Trophoblast cell (in vitro differentiated cells and primary cell): ENCODE measurements at regions not wholly inside any gene's neighbourhood (a gene's known extent, or its start where the extent isn't known, plus 50 kb on each side); places are given as distances from the start of the nearest gene placed in this dataset.
"Not testable (repeated sequence)": the region's sequence is repeated elsewhere in the genome, so short reads cannot be mapped to it uniquely, and the experiment has no call there.

Source experiments
- DNase-seq, 2 donors: peaks; one replicate each; pipeline ENCODE4 v3.0.0-alpha.2; 2016
- H2AFZ ChIP-seq: 2 replicates; pipeline ENCODE4 v1.6.1; 2013; ENCODE audit warnings: low read length, moderate library complexity, mild to moderate bottlenecking; ENCODE audit not compliant: insufficient read depth, poor library complexity
- H2AK5ac ChIP-seq: 2 replicates; pipeline ENCODE4 v1.6.1; 2013; ENCODE audit warnings: mild to moderate bottlenecking, low read length
- H2BK120ac ChIP-seq: 2 replicates; pipeline ENCODE4 v1.6.1; 2013; ENCODE audit warnings: low read length, mild to moderate bottlenecking, moderate library complexity; ENCODE audit not compliant: insufficient read depth, poor library complexity
- H2BK12ac ChIP-seq: 2 replicates; pipeline ENCODE4 v1.6.1; 2013; ENCODE audit warnings: mild to moderate bottlenecking, low read length, moderate library complexity
- H2BK5ac ChIP-seq: 2 replicates; pipeline ENCODE4 v1.6.1; 2013; ENCODE audit warnings: low read length, low read depth, moderate library complexity, mild to moderate bottlenecking; ENCODE audit not compliant: poor library complexity
- H3K14ac ChIP-seq: 2 replicates; pipeline ENCODE4 v1.6.1; 2013; ENCODE audit warnings: mild to moderate bottlenecking, low read length
- H3K18ac ChIP-seq: 2 replicates; pipeline ENCODE4 v1.6.1; 2013; ENCODE audit warnings: mild to moderate bottlenecking, low read length
- H3K23ac ChIP-seq: 2 replicates; pipeline ENCODE4 v1.6.1; 2013; ENCODE audit warnings: low read length
- H3K27ac ChIP-seq: 2 replicates; pipeline ENCODE4 v1.5.1; 2013; ENCODE audit warnings: low read depth, mild to moderate bottlenecking, inconsistent platforms, low read length, moderate library complexity
- H3K27me3 ChIP-seq: 2 replicates; pipeline ENCODE4 v1.6.1; 2013; ENCODE audit warnings: inconsistent platforms, mild to moderate bottlenecking, low read length, moderate library complexity; ENCODE audit not compliant: insufficient read depth
- H3K36me3 ChIP-seq, 2 experiments: 1 replicate in 1 of 2; 2 replicates in 1 of 2; pipeline ENCODE4 v1.6.1; 2013; ENCODE audit warnings: low read length in 2 of 2, mild to moderate bottlenecking in 2 of 2, moderate library complexity in 1 of 2; ENCODE audit not compliant: insufficient read depth in 2 of 2, control insufficient read depth in 1 of 2
- H3K4ac ChIP-seq: 2 replicates; pipeline ENCODE4 v1.6.1; 2013; ENCODE audit warnings: low read depth, mild to moderate bottlenecking, low read length, moderate library complexity
- H3K4me1 ChIP-seq, 2 experiments: 1 replicate in 1 of 2; 2 replicates in 1 of 2; pipeline ENCODE4 v1.6.1; 2013; ENCODE audit warnings: low read length in 2 of 2, mild to moderate bottlenecking in 2 of 2, moderate library complexity in 1 of 2; ENCODE audit not compliant: insufficient read depth in 2 of 2, control insufficient read depth in 1 of 2
- H3K4me2 ChIP-seq: 2 replicates; pipeline ENCODE4 v1.6.1; 2013; ENCODE audit warnings: inconsistent platforms, mild to moderate bottlenecking, low read length, moderate library complexity
- H3K4me3 ChIP-seq: 2 replicates; pipeline ENCODE4 v1.5.1; 2013; ENCODE audit warnings: mild to moderate bottlenecking, low read depth, low read length, inconsistent platforms
- H3K79me1 ChIP-seq: one replicate; pipeline ENCODE4 v1.6.1; 2013; ENCODE audit warnings: low read length
- H3K79me2 ChIP-seq: 2 replicates; pipeline ENCODE4 v1.6.1; 2013; ENCODE audit warnings: low read length, mild to moderate bottlenecking; ENCODE audit not compliant: control insufficient read depth, insufficient read depth, poor library complexity
- H3K9ac ChIP-seq: 2 replicates; pipeline ENCODE4 v1.6.1; 2013; ENCODE audit warnings: mild to moderate bottlenecking, low read length
- H3K9me3 ChIP-seq: 2 replicates; pipeline ENCODE4 v1.6.1; 2013; ENCODE audit warnings: low read depth, mild to moderate bottlenecking, control low read depth, inconsistent platforms, low read length; ENCODE audit not compliant: insufficient read depth
- H4K12ac ChIP-seq: 2 replicates; pipeline ENCODE4 v1.6.1; 2013; ENCODE audit warnings: low read depth, mild to moderate bottlenecking, low read length, moderate library complexity
- H4K8ac ChIP-seq: 2 replicates; pipeline ENCODE4 v1.6.1; 2013; ENCODE audit warnings: low read depth, mild to moderate bottlenecking, low read length, moderate library complexity
- H4K91ac ChIP-seq: one replicate; pipeline ENCODE4 v1.6.1; 2013; ENCODE audit warnings: low read depth, mild to moderate bottlenecking, low read length, moderate library complexity
- WGBS: extraction: QIAGEN DNeasy Blood & Tissue Kit; methylation state at CpG from one replicate; pipeline ENCODE4 v1.1.7; 2013; ENCODE audit warnings: missing lambda C conversion rate; ENCODE audit not compliant: insufficient read length, insufficient coverage; ENCODE audit errors: extremely low coverage; 5-methylcytosine and 5-hydroxymethylcytosine counted together

- peaks cover 22% of the 10 kb centered on the region for H3K9me3 ChIP-seq
- H3K79me1 ChIP-seq, H2BK12ac ChIP-seq, DNase-seq, H3K36me3 ChIP-seq, H3K4me2 ChIP-seq, H4K8ac ChIP-seq, H2AFZ ChIP-seq, H2BK120ac ChIP-seq, H3K9ac ChIP-seq, H3K79me2 ChIP-seq, H3K4me1 ChIP-seq, H3K4ac ChIP-seq, H3K14ac ChIP-seq, H3K27ac ChIP-seq, H4K91ac ChIP-seq, H4K12ac ChIP-seq, H3K4me3 ChIP-seq, H3K23ac ChIP-seq, H3K27me3 ChIP-seq, H2BK5ac ChIP-seq, H3K18ac ChIP-seq, H2AK5ac ChIP-seq: not testable (repeated sequence)
- whole genome bisulfite sequencing, result no CpG with 5 or more reads among the region's 5 CpGs
Observed at GRCh38 chr18:107464-107863, 50.9 kb upstream of the USP14 start.

GRCh38 chr18:107947-108664 is 50.3 kb upstream of the USP14 start:
- H3K79me1 ChIP-seq, H2BK120ac ChIP-seq, H3K4ac ChIP-seq, H4K12ac ChIP-seq, H4K91ac ChIP-seq, H3K4me1 ChIP-seq, DNase-seq, H3K4me2 ChIP-seq, H3K18ac ChIP-seq, H3K23ac ChIP-seq, H3K9ac ChIP-seq, H3K27me3 ChIP-seq, H4K8ac ChIP-seq, H3K36me3 ChIP-seq, H3K4me3 ChIP-seq, H2BK12ac ChIP-seq, H3K79me2 ChIP-seq, H2BK5ac ChIP-seq, H2AK5ac ChIP-seq, H2AFZ ChIP-seq, H3K27ac ChIP-seq, H3K14ac ChIP-seq: not testable (repeated sequence)
- WGBS, result no CpG with 5 or more reads among the region's 3 CpGs
- H3K9me3 ChIP-seq, result peaks cover 22% of the 10 kb centered on the region
